Neural progenitor cell (in vitro differentiated cells): ENCODE measurements at regions not wholly inside any gene's neighbourhood (a gene's known extent, or its start where the extent isn't known, plus 50 kb on each side); places are given as distances from the start of the nearest gene placed in this dataset.

Experiments
- CTCF ChIP-seq: fragments of 200-600 bp; sonication (generic); IDR thresholded peaks from 2 replicates; pipeline ENCODE4 v1.5.1; 2017; ENCODE audit warnings: antibody characterized with exemption, mild to moderate bottlenecking
- EZH2 ChIP-seq: fragments of 200-600 bp; sonication (generic); IDR thresholded peaks from 2 replicates; pipeline ENCODE4 v1.6.1; 2017; ENCODE audit warnings: antibody characterized with exemption, mild to moderate bottlenecking, moderate library complexity

GRCh38 chr6:119547024-119547423, 197.5 kb upstream of the MAN1A1 start:
- TF ChIP-seq CTCF (no peak), EZH2 (no peak)
